ENCODE measurements at regions not wholly inside any gene's neighbourhood (a gene's known extent, or its start where the extent isn't known, plus 50 kb on each side); places are given as distances from the start of the nearest gene placed in this dataset.

DNA sequence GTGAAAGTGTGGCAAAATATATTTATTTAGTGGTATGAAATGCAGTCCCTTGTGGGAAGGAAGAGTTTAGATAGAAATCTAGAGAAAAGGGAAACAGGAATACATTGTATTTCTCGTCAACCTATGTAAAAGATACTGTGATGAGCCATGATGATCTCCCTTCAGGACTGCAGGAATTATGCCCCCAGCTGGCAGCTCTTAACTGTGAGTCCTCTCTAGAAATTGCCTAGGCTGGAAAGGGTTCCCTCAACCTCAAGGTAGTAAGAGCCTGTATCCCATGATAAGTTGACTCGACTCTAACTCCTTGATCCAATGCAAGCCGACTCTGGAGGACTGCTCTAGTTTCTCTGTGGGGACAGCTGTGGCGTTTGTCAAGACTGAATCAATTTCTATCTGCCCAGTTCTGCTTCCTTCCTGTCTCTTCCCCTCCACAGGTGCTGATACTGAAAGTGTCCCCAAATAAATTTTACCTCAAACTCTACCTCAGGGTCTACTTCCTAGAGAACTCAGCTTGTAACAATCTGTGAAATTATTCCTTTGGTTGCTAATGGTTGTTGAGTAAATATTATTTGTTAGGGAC lies 897.3 kb downstream of the METTL15 start:
- Histone ChIP-seq H3K27ac (no peak overlapping the region), H3K4me1 (no peaks in the 10 kb centered on the region), H3K4me2 (no peak overlapping the region), H3K9me3 (no peaks in the 10 kb centered on the region), H4K20me1 (no peaks in the 10 kb centered on the region), H3K9ac (no peak overlapping the region), H3K4me3 (no peak overlapping the region), H3K27me3 (no peaks in the 10 kb centered on the region), H3K36me3 (no peaks in the 10 kb centered on the region)
- TF ChIP-seq Cebpa-rat (IDR thresholded peaks at IDR 0.05): no peak

GRCh38 chr11:29002816-29003215 lies 894.6 kb downstream of the METTL15 start:
- H3K4me1 ChIP-seq: no peaks in the 10 kb centered on the region
- TF ChIP-seq Cebpa-rat (IDR thresholded peaks at IDR 0.05): no peak
- H3K9me3 ChIP-seq: no peaks in the 10 kb centered on the region
- H3K4me2 ChIP-seq: no peak overlapping the region
- H3K9ac ChIP-seq: no peak overlapping the region
- H4K20me1 ChIP-seq: no peaks in the 10 kb centered on the region
- no peak overlapping the region for H3K27ac ChIP-seq
- H3K4me3 ChIP-seq: no peak overlapping the region
- H3K36me3 ChIP-seq: no peaks in the 10 kb centered on the region
- no peaks in the 10 kb centered on the region for H3K27me3 ChIP-seq

DNA sequence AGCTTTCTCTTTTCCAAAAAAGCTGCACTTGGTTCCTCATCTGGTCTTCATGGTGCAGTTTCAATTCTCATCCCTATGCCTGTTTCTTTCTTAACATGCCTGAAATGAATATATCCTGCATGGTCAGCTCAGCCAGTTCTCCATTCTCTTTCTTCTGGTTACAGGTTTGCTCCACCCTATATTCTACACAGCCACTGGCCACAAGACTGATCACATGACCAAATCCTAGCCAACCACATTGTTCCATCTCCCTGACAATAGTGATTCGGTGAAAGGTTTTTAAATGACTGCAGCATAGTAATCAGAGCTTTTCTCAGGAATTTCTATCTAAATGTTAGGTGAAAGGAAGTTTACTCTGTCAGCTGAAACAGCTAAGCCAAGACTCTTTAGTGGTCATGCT lies 891.4 kb downstream of the METTL15 start:
- Histone ChIP-seq H3K27ac (no peak overlapping the region), H3K4me3 (no peak overlapping the region), H3K27me3 (no peaks in the 10 kb centered on the region), H4K20me1 (no peaks in the 10 kb centered on the region), H3K9me3 (no peaks in the 10 kb centered on the region), H3K4me1 (no peaks in the 10 kb centered on the region), H3K36me3 (no peaks in the 10 kb centered on the region), H3K9ac (no peak overlapping the region), H3K4me2 (no peak overlapping the region)
- TF ChIP-seq Cebpa-rat (IDR thresholded peaks at IDR 0.05): no peak

GRCh38 chr11:28992996-28993395 lies 884.8 kb downstream of the METTL15 start:
- Histone ChIP-seq H3K4me3 (no peak overlapping the region), H3K4me2 (no peak overlapping the region), H3K36me3 (no peaks in the 10 kb centered on the region), H3K9ac (no peak overlapping the region), H3K27me3 (no peaks in the 10 kb centered on the region), H3K9me3 (no peaks in the 10 kb centered on the region), H4K20me1 (no peaks in the 10 kb centered on the region), H3K27ac (no peak overlapping the region), H3K4me1 (no peaks in the 10 kb centered on the region)
- no peak for TF ChIP-seq Cebpa-rat (IDR thresholded peaks at IDR 0.05)

GRCh38 chr11:28984231-28984630 lies 876.0 kb downstream of the METTL15 start:
- Histone ChIP-seq H3K27me3 (no peaks in the 10 kb centered on the region), H3K9ac (no peak overlapping the region), H3K4me2 (no peak overlapping the region), H3K9me3 (no peaks in the 10 kb centered on the region), H3K36me3 (no peaks in the 10 kb centered on the region), H3K4me3 (no peak overlapping the region), H3K27ac (no peak overlapping the region), H4K20me1 (no peaks in the 10 kb centered on the region), H3K4me1 (no peaks in the 10 kb centered on the region)
- TF ChIP-seq Cebpa-rat (IDR thresholded peaks at IDR 0.05): no peak

DNA sequence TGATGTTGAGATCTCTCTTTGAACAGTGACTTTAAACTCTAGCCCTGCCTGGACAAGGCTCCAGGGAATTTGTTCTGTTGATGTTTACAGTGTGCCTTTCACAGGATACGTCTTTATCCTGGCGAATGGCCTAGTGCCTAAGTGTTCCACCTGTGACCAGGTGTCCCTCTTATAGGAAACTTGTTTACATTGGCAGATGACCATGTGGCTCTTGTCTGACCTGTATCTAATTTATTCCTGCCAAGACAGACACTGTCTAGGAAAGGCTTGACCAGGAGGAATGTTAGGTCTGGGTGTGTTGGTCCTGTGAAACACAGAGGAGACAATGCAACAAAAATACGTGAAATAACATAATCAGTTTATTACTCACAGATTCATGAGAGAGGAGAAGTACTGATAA lies 875.6 kb downstream of the METTL15 start:
- Histone ChIP-seq H3K9me3 (no peaks in the 10 kb centered on the region), H3K27ac (no peak overlapping the region), H3K9ac (no peak overlapping the region), H3K4me3 (no peak overlapping the region), H3K27me3 (no peaks in the 10 kb centered on the region), H4K20me1 (no peaks in the 10 kb centered on the region), H3K36me3 (no peaks in the 10 kb centered on the region), H3K4me2 (no peak overlapping the region), H3K4me1 (no peaks in the 10 kb centered on the region)
- TF ChIP-seq Cebpa-rat (IDR thresholded peaks at IDR 0.05): no peak

- no peak overlapping the region for H3K27ac ChIP-seq
- no peaks in the 10 kb centered on the region for H4K20me1 ChIP-seq
- H3K4me3 ChIP-seq: no peak overlapping the region
- no peaks in the 10 kb centered on the region for H3K36me3 ChIP-seq
- H3K9me3 ChIP-seq: no peaks in the 10 kb centered on the region
- no peak overlapping the region for H3K4me2 ChIP-seq
- no peaks in the 10 kb centered on the region for H3K27me3 ChIP-seq
- H3K4me1 ChIP-seq: no peaks in the 10 kb centered on the region
- TF ChIP-seq Cebpa-rat (IDR thresholded peaks at IDR 0.05): no peak
- no peak overlapping the region for H3K9ac ChIP-seq
These were observed 873.2 kb downstream of the METTL15 start for GRCh38 chr11:28981381-28981780.

DNA sequence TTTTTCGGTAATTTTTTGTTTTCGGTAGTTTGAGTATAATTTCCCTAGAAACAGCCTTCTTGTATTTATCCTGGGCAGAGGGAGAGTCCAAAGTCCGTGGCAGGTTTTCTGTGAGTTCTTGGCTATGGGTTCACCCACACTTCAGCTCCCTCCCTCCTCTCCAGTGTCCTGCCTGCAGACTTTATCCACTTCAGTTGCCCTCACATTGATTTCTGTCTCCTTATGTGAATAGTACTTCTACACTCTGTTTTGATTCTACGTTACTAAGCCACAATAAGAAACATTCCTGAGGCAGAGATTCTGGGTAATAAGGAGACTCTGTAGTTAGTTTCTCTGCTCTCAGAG lies 868.6 kb downstream of the METTL15 start:
- H3K4me1 ChIP-seq: no peaks in the 10 kb centered on the region
- no peak overlapping the region for H3K9ac ChIP-seq
- H3K9me3 ChIP-seq: no peaks in the 10 kb centered on the region
- H4K20me1 ChIP-seq: no peaks in the 10 kb centered on the region
- no peak overlapping the region for H3K4me2 ChIP-seq
- no peaks in the 10 kb centered on the region for H3K36me3 ChIP-seq
- H3K4me3 ChIP-seq: no peak overlapping the region
- no peaks in the 10 kb centered on the region for H3K27me3 ChIP-seq
- no peak for TF ChIP-seq Cebpa-rat (IDR thresholded peaks at IDR 0.05)
- no peak overlapping the region for H3K27ac ChIP-seq

DNA sequence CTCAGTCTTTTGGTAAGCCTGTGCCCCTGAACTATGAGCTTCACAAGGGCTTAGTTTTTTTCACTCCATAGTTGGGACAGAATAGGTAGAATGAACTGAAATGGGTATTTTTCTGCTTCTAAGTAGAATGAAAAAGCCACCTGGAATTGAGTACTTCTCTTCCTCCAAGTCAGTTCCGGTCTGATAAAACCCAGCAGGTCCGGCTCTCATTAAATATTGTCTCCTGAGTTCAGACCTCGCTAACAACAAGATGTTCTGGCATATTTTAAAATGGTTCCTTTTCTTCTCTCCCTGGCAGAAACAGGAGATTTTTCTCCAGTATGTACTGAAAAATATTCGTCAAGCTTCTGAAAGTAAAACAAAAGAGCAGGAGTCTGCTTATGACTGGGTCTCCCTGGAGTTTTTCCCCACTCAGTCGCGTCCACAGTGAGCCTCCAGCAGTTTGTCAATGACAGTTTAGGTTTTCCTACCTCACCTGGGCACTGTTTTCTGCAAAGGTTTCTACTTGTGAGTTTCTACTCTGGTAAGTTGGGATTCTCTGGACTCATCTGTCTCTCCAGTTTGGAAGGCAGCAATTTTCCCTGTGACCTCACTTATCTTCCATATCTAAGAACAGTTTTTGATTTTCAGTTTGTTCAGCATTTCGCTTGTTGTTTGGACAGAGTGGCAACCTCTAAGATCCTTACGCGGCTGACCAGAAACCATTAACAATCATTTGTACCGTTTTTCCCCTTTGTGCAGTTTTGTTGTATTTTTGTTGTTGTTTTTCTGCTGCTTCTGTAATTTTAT lies 868.0 kb downstream of the METTL15 start:
- no peak overlapping the region for H3K4me3 ChIP-seq
- H3K36me3 ChIP-seq: no peaks in the 10 kb centered on the region
- no peaks in the 10 kb centered on the region for H4K20me1 ChIP-seq
- H3K27me3 ChIP-seq: no peaks in the 10 kb centered on the region
- no peaks in the 10 kb centered on the region for H3K4me1 ChIP-seq
- no peak overlapping the region for H3K4me2 ChIP-seq
- H3K9me3 ChIP-seq: no peaks in the 10 kb centered on the region
- H3K9ac ChIP-seq: no peak overlapping the region
- H3K27ac ChIP-seq: no peak overlapping the region
- TF ChIP-seq Cebpa-rat (IDR thresholded peaks at IDR 0.05): no peak

DNA sequence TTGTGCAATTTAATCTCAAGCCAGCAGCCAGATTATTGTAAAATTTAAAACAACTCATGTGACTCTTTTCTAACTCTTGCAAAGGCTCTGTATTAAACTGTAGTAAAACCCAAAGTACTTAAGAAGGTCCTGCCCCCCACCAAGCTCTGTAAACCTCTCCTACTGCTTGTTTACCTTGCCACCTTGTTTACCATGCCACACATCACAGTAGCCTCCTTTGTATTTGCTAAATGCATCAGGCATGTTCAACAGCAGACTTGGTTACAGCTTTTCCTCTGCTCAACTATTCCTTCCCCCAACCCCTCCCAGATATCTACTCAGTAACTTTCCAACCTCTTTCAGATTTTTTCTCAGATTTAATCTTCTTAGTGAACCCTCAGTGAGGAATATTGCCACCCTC lies 861.6 kb downstream of the METTL15 start:
- Histone ChIP-seq H3K9ac (no peak overlapping the region), H3K27me3 (no peaks in the 10 kb centered on the region), H4K20me1 (no peaks in the 10 kb centered on the region), H3K4me3 (no peak overlapping the region), H3K4me2 (no peak overlapping the region), H3K4me1 (no peaks in the 10 kb centered on the region), H3K9me3 (no peaks in the 10 kb centered on the region), H3K27ac (no peak overlapping the region), H3K36me3 (no peaks in the 10 kb centered on the region)
- no peak for TF ChIP-seq Cebpa-rat (IDR thresholded peaks at IDR 0.05)
